Natural killer cell treated with Interleukin-12 subunit alpha and Interleukin-12 subunit beta and Interleukin-15 and Interleukin-18, amount 100 ng/mL, for 72 hours (primary cell): ENCODE measurements at regions not wholly inside any gene's neighbourhood (a gene's known extent, or its start where the extent isn't known, plus 50 kb on each side); places are given as distances from the start of the nearest gene placed in this dataset.
A peak's percentile ranks its signal among the peaks of the same experiment; 100 is the strongest.

ENCODE experiments used
- ATAC-seq, 2 donors: fragments of 150-1000 bp; cut with Tn5 transposase in 1 of 2; sonication (Bioruptor Pico), chemical (Tn5 transposase) in 1 of 2; 2 replicates each; pipeline ENCODE4 v1.10.0; 2021
- DNase-seq: peaks from one replicate; pipeline ENCODE4 v3.0.0; 2022; ENCODE audit warnings: low spot score
- H3K27ac Mint-ChIP-seq, 2 donors: 1 replicate in 1 of 2; 2 replicates in 1 of 2; pipeline ENCODE4 v1.8.0; 2022; ENCODE audit warnings: mixed read lengths in 2 of 2, mild to moderate bottlenecking in 1 of 2, moderate library complexity in 1 of 2
- H3K27me3 Mint-ChIP-seq, 2 donors: 1 replicate in 1 of 2; 2 replicates in 1 of 2; pipeline ENCODE4 v1.8.0; 2022; ENCODE audit warnings: mixed read lengths in 2 of 2
- H3K36me3 Mint-ChIP-seq: one replicate; pipeline ENCODE4 v1.8.0; 2022; ENCODE audit warnings: mixed read lengths
- H3K4me1 Mint-ChIP-seq, 2 donors: 1 replicate in 1 of 2; 2 replicates in 1 of 2; pipeline ENCODE4 v1.8.0; 2022; ENCODE audit warnings: low read depth in 2 of 2, mixed read lengths in 2 of 2, mild to moderate bottlenecking in 1 of 2
- H3K4me3 Mint-ChIP-seq: one replicate; pipeline ENCODE4 v1.8.0; 2022; ENCODE audit warnings: mixed read lengths
- H3K9me3 Mint-ChIP-seq: 2 replicates; pipeline ENCODE4 v1.8.0; 2022; ENCODE audit warnings: mixed read lengths

DNA sequence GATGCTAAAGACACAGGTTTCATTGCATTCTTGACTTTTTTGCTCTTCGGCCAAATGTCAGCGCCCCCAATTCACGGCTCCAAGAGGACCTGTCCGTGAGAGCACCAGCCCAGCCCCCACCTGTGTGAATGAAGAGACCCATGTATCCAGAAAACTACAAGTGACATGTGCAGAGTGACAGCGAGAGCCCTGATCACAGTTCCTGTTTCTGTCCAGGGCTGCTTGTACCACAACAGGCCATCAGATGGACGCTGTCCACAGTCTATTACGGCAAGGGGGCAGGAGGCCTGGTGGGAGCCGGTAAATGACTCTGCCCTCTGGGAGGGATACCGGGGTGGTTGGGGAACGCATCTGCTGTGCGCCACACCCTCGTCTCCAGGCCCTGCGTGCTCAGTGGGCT is 520.9 kb upstream of the ID2 start:
- no peaks in the 10 kb centered on the region for H3K9me3 Mint-ChIP-seq
- H3K27me3 Mint-ChIP-seq, result no peaks in the 10 kb centered on the region
- peak overlapping the region in 1 of 2 donors; percentile 59 for H3K27ac Mint-ChIP-seq
- H3K4me3 Mint-ChIP-seq, result no peak overlapping the region
- peaks cover 13% of the 10 kb centered on the region for H3K36me3 Mint-ChIP-seq
- ATAC-seq, result no peak
- peaks cover 23 to 30% of the 10 kb centered on the region in 2 donors for H3K4me1 Mint-ChIP-seq
- DNase-seq, result no peak

DNA sequence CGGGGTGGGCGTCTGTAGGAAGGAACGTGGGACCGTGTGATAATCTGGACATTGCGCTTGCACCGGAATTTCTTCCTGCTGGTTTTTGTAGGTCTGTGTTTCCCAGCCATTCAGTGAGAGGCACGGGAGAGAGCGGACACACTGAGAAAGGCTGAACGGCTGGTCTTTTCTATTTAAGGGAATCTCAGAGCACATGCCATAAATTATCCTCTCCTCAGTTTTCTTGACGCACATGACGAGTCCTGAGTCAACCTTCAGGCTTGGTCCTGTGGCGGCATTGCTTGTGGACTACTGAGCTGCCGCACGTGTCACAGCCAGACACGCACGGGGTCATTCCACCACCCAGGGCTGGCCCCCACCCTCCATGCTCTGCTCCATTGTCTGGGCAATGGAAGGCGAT is 519.3 kb upstream of the ID2 start:
- no peak overlapping the region for H3K4me3 Mint-ChIP-seq
- no peak for DNase-seq
- peaks cover 18 to 23% of the 10 kb centered on the region in 2 donors for H3K4me1 Mint-ChIP-seq
- ATAC-seq, result no peak
- H3K36me3 Mint-ChIP-seq, result peaks cover 4% of the 10 kb centered on the region
- no peaks in the 10 kb centered on the region for H3K9me3 Mint-ChIP-seq
- H3K27ac Mint-ChIP-seq, result no peak overlapping the region
- H3K27me3 Mint-ChIP-seq, result no peaks in the 10 kb centered on the region

DNA sequence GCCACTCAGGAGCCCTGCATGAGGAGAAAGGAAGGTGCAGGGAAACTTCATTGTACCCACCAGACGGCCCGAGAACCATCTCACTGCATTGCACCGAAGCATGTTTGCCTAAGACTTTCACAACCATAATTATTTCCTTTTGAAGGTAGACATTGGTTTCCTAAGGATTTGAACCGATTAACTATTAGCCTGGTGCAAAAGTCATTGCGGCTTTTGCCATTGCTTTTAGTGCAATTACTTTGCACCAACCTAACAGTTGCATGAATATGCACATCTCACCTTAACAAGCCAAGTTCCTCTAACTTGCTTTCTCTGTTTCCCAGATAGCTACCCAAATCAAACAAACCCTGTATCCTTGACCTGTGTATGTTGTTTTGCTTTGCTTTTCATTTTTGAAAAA is 516.3 kb upstream of the ID2 start:
- Mint-ChIP-seq H3K27ac (no peak overlapping the region), H3K9me3 (no peaks in the 10 kb centered on the region), H3K27me3 (no peaks in the 10 kb centered on the region), H3K4me3 (no peak overlapping the region), H3K36me3 (no peaks in the 10 kb centered on the region), H3K4me1 (peaks cover 26% of the 10 kb centered on the region in 2 donors)
- ATAC-seq (no peak), DNase-seq (no peak)

DNA sequence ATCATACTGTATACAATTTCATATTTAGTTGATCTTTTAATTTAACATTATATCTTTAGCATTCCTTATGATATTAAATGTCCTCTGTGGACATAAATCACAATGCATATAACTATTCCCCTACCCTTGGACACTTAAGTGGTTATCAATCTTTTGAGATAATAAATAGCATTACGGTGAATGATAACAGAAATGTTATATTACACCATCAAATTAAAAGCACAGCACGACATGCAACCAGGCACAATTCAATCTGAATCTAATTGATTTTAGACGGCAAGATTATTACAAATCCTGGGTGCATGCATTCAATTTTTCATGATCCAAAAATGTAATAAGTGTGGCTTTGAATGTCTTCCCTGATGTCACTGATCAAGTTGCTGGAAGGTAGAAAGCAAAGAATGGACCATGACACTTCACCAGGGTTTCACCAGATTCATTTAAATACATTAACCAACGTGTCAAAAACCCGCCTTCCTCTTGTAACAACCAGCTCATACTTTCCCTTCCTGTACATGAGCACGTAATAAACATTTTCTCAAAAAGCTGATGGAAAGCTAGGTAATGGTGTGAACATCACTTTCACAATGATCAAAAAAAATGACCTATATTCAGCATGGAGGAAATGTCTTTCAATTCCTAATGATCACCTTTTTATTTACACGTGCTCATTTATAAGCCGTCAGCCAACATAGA is 513.7 kb upstream of the ID2 start:
- DNase-seq, result no peak
- ATAC-seq, result peak; percentile 85 to 90
- no peaks in the 10 kb centered on the region for H3K9me3 Mint-ChIP-seq
- H3K4me3 Mint-ChIP-seq, result peak overlapping the region; percentile 40
- H3K27me3 Mint-ChIP-seq, result no peaks in the 10 kb centered on the region
- peaks cover 24 to 31% of the 10 kb centered on the region in 2 donors for H3K4me1 Mint-ChIP-seq
- no peaks in the 10 kb centered on the region for H3K36me3 Mint-ChIP-seq
- H3K27ac Mint-ChIP-seq, result peak overlapping the region; percentile 76 to 93

DNA sequence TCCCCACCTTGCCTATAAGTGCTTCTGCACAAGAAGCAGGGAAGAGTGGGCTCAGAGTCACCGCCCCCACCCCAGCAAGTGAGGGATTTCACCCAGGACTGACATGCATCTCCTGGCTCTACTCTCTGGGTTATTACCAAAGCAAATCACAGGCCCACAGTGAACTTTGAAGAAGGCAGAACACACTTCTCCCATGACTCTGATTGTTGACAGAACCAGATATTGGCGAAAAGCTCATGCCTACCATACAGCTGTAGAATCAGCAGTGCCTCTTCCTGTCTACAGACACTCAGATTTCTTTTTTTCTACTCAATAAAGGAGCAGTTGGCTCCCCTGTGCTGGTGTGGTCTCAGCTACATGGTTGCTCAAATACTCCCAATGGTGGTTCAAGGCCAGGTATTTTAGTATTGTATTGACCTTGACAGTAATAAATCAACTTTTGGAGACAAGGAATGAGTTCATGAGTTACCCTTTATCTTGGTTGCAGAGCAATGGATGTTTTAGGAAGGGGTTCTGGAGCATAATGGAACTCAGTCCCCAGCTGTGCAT is 512.9 kb upstream of the ID2 start:
- DNase-seq (no peak), ATAC-seq (peak; percentile 15 to 58)
- peaks cover 24 to 31% of the 10 kb centered on the region in 2 donors for H3K4me1 Mint-ChIP-seq
- H3K36me3 Mint-ChIP-seq, result no peaks in the 10 kb centered on the region
- peak overlapping the region; percentile 76 to 93 for H3K27ac Mint-ChIP-seq
- no peaks in the 10 kb centered on the region for H3K9me3 Mint-ChIP-seq
- peak overlapping the region; percentile 40 for H3K4me3 Mint-ChIP-seq
- H3K27me3 Mint-ChIP-seq, result no peaks in the 10 kb centered on the region

DNA sequence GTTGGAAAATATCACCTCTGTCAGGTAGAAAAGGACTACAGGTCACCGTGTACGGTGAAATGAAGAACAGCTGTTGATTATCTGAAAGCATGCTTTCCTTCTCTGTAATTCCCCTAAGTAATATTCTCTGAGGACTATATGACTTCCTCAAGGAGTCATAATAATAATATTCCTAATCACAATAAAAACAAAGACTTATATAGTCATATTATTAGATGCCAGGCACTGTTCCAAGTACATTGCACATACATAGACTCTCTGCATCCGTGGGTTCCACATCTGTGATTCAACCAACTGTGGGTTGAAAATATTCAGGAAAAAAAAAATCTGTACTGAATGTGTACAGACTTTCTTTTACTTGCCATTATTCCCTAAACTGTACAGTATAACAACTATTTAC is 512.4 kb upstream of the ID2 start:
- peaks cover 24 to 31% of the 10 kb centered on the region in 2 donors for H3K4me1 Mint-ChIP-seq
- no peak for ATAC-seq
- no peak for DNase-seq
- no peak overlapping the region for H3K4me3 Mint-ChIP-seq
- H3K27me3 Mint-ChIP-seq, result no peaks in the 10 kb centered on the region
- H3K9me3 Mint-ChIP-seq, result no peaks in the 10 kb centered on the region
- H3K27ac Mint-ChIP-seq, result peak overlapping the region; percentile 76 to 93
- no peaks in the 10 kb centered on the region for H3K36me3 Mint-ChIP-seq

DNA sequence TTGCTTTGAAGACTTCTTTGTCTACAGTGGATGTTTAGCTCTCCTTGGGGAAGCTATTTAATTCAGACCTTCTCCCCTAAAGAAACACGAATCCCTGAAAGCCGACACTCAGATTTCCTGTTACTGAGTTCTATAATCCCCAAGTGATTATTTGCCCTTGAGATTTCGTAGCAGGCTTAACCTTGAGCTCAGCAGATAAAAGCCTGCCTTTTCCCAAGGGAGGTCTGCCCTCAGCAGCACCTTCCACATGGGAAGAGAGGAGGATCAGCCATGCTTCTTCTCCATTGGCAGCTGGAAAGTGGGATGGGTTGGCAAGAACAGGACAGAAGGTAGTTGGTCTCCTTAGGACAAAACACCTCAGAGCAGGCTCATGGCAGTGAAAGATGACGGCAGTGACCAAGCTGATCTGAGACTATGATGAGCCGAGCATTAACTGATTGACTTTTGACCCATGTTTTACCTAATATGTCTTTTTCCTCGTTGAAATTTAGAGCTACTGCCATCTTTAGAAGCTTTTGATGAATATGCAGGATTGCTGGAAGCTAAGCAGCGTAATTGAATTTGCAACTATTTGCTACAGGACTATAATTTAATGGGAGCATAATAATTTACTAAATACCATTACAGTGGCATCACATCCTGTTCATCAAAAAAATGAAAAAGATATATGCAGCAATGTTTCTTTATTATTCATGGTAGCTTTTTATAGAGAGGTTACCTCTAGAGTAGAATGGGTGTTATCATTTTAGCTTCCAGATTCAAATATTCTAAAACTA is 511.1 kb upstream of the ID2 start:
- Mint-ChIP-seq H3K4me3 (no peak overlapping the region), H3K4me1 (peaks cover 27 to 43% of the 10 kb centered on the region in 2 donors), H3K9me3 (no peaks in the 10 kb centered on the region), H3K27me3 (no peaks in the 10 kb centered on the region), H3K36me3 (peaks cover 10% of the 10 kb centered on the region), H3K27ac (peak overlapping the region; percentile 41 to 93)
- ATAC-seq (no peak), DNase-seq (no peak)

DNA sequence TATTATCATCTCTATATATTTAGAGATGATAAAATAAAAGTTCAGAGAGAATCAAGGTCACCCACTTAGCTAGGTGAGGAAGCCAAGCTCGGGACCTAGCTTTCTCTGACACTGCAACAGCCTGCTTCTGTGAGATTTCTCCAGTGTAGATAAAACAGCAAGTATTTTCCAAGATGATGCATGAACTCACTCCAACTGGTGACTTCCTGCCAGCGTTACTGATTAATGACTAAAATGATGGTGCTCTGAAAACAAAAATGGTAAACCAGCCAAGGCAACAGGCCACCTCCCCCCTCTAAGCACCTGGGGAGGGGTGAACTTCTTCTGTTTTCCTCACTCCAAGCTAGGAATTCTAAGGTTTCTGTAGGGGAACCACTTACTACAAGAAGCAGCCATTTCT is 510.2 kb upstream of the ID2 start:
- Mint-ChIP-seq H3K27me3 (no peaks in the 10 kb centered on the region), H3K4me3 (no peak overlapping the region), H3K27ac (peak overlapping the region in 1 of 2 donors; percentile 25), H3K9me3 (no peaks in the 10 kb centered on the region), H3K4me1 (peaks cover 25 to 40% of the 10 kb centered on the region in 2 donors), H3K36me3 (peaks cover 10% of the 10 kb centered on the region)
- no peak for DNase-seq
- no peak for ATAC-seq

DNA sequence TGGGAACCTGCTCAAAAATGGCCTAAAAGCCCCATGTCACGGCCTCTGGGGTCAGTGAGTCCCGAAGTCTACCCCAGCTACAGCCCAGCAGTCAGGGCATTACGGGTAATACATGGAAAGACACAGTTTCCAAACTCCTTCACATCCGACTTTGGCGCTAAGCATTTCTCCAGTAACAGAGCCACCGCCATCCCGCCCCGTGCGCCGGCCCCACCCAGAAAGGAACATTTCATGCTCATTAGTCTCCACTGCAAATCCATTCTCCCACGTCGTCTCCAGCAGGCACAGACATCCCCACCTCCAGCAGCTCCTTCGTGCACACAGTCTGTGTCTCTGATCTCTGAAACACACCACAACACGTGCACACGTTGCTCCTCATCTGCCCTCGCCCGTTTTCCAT is 509.2 kb upstream of the ID2 start:
- Mint-ChIP-seq H3K36me3 (peaks cover 10% of the 10 kb centered on the region), H3K27me3 (no peaks in the 10 kb centered on the region), H3K9me3 (no peaks in the 10 kb centered on the region), H3K4me3 (no peak overlapping the region), H3K4me1 (peaks cover 34 to 50% of the 10 kb centered on the region in 2 donors), H3K27ac (peak overlapping the region in 1 of 2 donors; percentile 70)
- no peak for DNase-seq
- ATAC-seq, result no peak

DNA sequence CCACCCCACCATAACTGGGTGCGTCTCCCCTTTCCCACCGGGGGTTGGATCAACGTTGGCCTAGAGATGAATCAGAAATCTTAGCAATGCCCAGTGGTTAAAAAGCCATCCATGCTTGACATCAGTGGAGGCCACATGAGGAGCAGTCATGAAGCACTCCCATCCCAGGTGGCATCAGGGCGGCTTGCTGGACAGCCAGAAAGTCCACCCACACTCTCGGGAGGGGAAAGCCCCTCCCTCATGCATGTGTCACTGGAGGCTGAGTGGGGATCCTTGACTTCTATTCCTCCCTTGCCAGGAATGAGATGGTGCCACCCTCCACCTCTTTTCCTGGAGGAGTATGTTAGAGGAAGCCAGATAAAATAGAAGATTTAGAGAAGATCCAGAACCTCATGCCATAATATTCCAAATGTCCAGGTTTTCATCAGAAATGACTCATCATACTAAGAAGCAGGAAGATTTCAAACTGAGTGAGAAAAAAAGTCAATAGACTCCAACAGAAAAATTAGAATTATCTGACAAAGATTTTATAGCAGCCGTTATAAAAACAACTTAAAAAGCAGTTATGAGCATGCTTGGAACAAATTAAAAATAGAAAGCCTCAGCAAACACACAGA is 507.1 kb upstream of the ID2 start:
- no peaks in the 10 kb centered on the region for H3K27me3 Mint-ChIP-seq
- H3K27ac Mint-ChIP-seq, result peak overlapping the region in 1 of 2 donors; percentile 79
- peaks cover 21 to 42% of the 10 kb centered on the region in 2 donors for H3K4me1 Mint-ChIP-seq
- no peak overlapping the region for H3K4me3 Mint-ChIP-seq
- H3K9me3 Mint-ChIP-seq, result no peaks in the 10 kb centered on the region
- no peak for ATAC-seq
- peaks cover 11% of the 10 kb centered on the region for H3K36me3 Mint-ChIP-seq
- no peak for DNase-seq

DNA sequence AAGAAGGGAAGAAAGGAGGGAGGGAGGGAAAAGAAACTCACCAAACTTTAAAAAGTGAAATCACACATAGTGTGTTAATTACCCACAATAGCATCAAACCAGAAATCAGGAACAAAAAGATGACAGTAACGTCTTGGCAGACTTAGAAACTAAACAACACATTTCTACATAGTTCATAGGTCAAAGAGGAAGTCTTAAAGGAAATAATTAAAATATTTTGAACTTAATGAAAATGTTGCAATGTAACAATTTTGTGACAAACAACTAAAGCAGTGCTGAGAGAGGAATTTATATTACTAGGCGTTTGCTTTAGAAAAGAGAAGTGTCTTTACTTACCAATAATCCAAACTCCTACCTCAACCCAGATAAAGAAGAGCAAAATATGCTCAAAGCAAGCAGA is 505.0 kb upstream of the ID2 start:
- peaks cover 21% of the 10 kb centered on the region for H3K36me3 Mint-ChIP-seq
- peaks cover 18 to 47% of the 10 kb centered on the region in 2 donors for H3K4me1 Mint-ChIP-seq
- peak overlapping the region; percentile 24 for H3K4me3 Mint-ChIP-seq
- peak overlapping the region; percentile 30 to 79 for H3K27ac Mint-ChIP-seq
- ATAC-seq (no peak), DNase-seq (no peak)
- no peaks in the 10 kb centered on the region for H3K9me3 Mint-ChIP-seq
- no peaks in the 10 kb centered on the region for H3K27me3 Mint-ChIP-seq

DNA sequence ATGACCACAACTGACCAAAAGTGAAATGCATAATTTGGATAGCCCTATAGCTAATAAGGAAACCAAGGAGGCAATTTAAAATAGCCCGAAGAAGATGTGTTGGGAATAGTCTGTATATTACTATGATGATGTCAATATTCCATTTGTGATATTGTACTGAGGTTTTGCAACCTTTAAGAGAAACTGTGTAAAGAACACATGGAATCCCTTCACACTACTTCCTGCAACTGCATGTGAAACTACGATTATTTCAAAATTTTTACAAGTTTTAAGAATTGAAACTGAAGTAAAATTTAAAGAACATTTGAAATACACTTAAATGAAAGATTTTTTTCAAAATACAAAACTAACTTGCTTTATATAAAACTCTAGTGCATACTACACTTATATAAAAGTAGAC is 504.3 kb upstream of the ID2 start:
- ATAC-seq (no peak), DNase-seq (no peak)
- Mint-ChIP-seq H3K36me3 (peaks cover 22% of the 10 kb centered on the region), H3K4me3 (no peak overlapping the region), H3K9me3 (no peaks in the 10 kb centered on the region), H3K4me1 (peaks cover 18 to 47% of the 10 kb centered on the region in 2 donors), H3K27me3 (no peaks in the 10 kb centered on the region), H3K27ac (peak overlapping the region in 1 of 2 donors; percentile 79)

DNA sequence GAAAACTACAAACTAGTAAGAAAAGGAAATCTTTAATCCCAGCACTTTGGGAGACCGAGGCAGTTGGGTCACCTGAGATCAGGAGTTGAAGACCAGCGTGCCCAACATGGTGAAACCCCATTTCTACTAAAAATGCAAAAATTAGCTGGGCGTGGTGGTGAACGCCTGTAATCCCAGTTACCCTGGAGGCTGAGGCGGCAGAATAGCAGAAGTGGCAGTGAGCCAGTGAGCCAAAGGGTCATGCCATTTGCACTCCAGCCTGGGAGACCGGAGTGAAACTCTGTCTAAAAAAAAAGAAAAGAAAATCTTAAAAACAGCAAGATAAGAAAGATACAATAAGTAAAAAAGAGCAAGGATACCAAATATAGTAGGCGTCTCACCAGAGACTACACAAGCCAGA is 502.9 kb upstream of the ID2 start:
- Mint-ChIP-seq H3K27ac (no peak overlapping the region), H3K9me3 (no peaks in the 10 kb centered on the region), H3K4me1 (peaks cover 21 to 43% of the 10 kb centered on the region in 2 donors), H3K27me3 (no peaks in the 10 kb centered on the region), H3K36me3 (peaks cover 27% of the 10 kb centered on the region), H3K4me3 (no peak overlapping the region)
- ATAC-seq (no peak), DNase-seq (no peak)

DNA sequence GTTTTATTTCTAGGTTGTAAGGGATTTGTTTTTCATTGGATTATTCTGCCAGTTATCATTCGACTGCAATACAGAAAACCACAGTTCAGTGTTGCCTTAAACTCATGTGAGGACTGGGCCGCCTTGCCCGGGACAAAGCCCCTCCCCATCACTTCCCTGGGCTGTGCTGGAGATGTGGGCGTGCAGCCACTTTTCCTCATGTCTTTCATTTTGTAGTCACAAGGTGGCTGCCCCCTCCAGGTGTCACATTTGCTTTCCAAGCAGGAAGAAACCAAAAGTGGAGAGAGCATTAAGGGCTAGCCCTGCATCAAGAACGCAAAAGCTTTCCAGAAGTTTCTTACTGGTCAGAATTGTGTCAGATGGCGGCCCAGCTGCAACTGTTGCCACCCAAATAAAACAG is 492.5 kb upstream of the ID2 start:
- ATAC-seq (no peak), DNase-seq (no peak)
- Mint-ChIP-seq H3K4me1 (peaks cover 7 to 13% of the 10 kb centered on the region in 2 donors), H3K9me3 (no peaks in the 10 kb centered on the region), H3K4me3 (no peak overlapping the region), H3K27me3 (no peaks in the 10 kb centered on the region), H3K27ac (no peak overlapping the region), H3K36me3 (no peaks in the 10 kb centered on the region)
